ENCODE measurements at regions not wholly inside any gene's neighbourhood (a gene's known extent, or its start where the extent isn't known, plus 50 kb on each side); places are given as distances from the start of the nearest gene placed in this dataset.

- TF ChIP-seq EZH2 (IDR thresholded peaks at IDR 0.05; ENCODE audit: insufficient read depth, poor library complexity, severe bottlenecking) (no peak), EZH2phosphoT487 (IDR thresholded peaks at IDR 0.05; ENCODE audit: insufficient read depth, low read depth) (no peak)
Measured at GRCh38 chrX:39301036-39301435, 499.8 kb downstream of the MID1IP1 start.
